H1 (cell line): ENCODE measurements at regions not wholly inside any gene's neighbourhood (a gene's known extent, or its start where the extent isn't known, plus 50 kb on each side); places are given as distances from the start of the nearest gene placed in this dataset.

Experiments
- CTCF ChIA-PET: fragments of 300-600 bp; sonication (Branson Sonifier 250); formaldehyde crosslinking; loops from one replicate; lab custom pipeline; 2021; ENCODE audit not compliant: partially characterized antibody; lab: Charles Lee
- POLR2A ChIA-PET: fragments of 300-600 bp; sonication (Branson Sonifier 250); formaldehyde crosslinking; loops from one replicate; lab custom pipeline; 2021; ENCODE audit warnings: inconsistent platforms; ENCODE audit not compliant: partially characterized antibody; lab: Charles Lee
- DNase-seq, 2 experiments: peaks; one replicate each; pipeline versions ENCODE4 v3.0.0 to v3.0.0-alpha.2; 2010 to 2022; ENCODE audit warnings: low spot score in 2 of 2, low read depth in 1 of 2, mixed read lengths in 1 of 2
- FAIRE-seq: peaks from 2 replicates; lab custom pipeline; 2011; peaks lifted over from hg19 to GRCh38; lab: Jason Lieb, UNC
- H2AFZ ChIP-seq: 2 replicates; pipeline ENCODE4 v1.8.1; 2012; ENCODE audit warnings: low read length, inconsistent platforms
- H2AK5ac ChIP-seq: 2 replicates; pipeline ENCODE4 v1.6.1; 2013; ENCODE audit warnings: low read depth, low read length
- H2BK120ac ChIP-seq: replicated peaks from 2 replicates; pipeline ENCODE3; 2013; ENCODE audit warnings: low read depth, low read length, inconsistent platforms
- H2BK12ac ChIP-seq: 2 replicates; pipeline ENCODE4 v1.6.1; 2013; ENCODE audit warnings: low read depth, low read length
- H2BK15ac ChIP-seq: 2 replicates; pipeline ENCODE4 v1.6.1; 2013; ENCODE audit warnings: low read length
- H2BK20ac ChIP-seq: 2 replicates; pipeline ENCODE4 v1.6.1; 2013; ENCODE audit warnings: low read length
- H2BK5ac ChIP-seq: 2 replicates; pipeline ENCODE4 v1.6.1; 2013; ENCODE audit warnings: low read depth, low read length
- H3K14ac ChIP-seq: 2 replicates; pipeline ENCODE4 v1.6.1; 2013; ENCODE audit warnings: inconsistent platforms; ENCODE audit not compliant: insufficient read length
- H3K18ac ChIP-seq: 2 replicates; pipeline ENCODE4 v1.6.1; 2013; ENCODE audit warnings: low read length; ENCODE audit errors: extremely low read depth
- H3K23ac ChIP-seq: 2 replicates; pipeline ENCODE4 v1.6.1; 2013; ENCODE audit warnings: inconsistent platforms; ENCODE audit not compliant: insufficient read length
- H3K23me2 ChIP-seq: 2 replicates; pipeline ENCODE4 v1.6.1; 2013; ENCODE audit warnings: low read depth, low read length
- H3K27ac ChIP-seq: 2 replicates; pipeline ENCODE4 v1.6.1; 2011; ENCODE audit warnings: low read depth, low read length, inconsistent platforms
- H3K27me3 ChIP-seq, 4 experiments: replicated peaks in 1 of 4; 1 replicate in 1 of 4; 2 replicates in 3 of 4; pipeline versions ENCODE4 v1.6.1 to v1.8.1; 2011 to 2013; ENCODE audit warnings: low read length in 3 of 4, mild to moderate bottlenecking in 3 of 4, inconsistent platforms in 2 of 4, mixed read lengths in 2 of 4, moderate library complexity in 1 of 4; ENCODE audit not compliant: control insufficient read depth in 3 of 4, insufficient read depth in 3 of 4; ENCODE audit errors: extremely low read depth in 1 of 4
- H3K36me3 ChIP-seq, 4 experiments: 2 replicates each; pipeline versions ENCODE4 v1.6.1 to v1.8.1; 2011 to 2013; ENCODE audit warnings: mild to moderate bottlenecking in 4 of 4, low read length in 3 of 4, moderate library complexity in 2 of 4, control low read depth in 1 of 4, inconsistent platforms in 1 of 4; ENCODE audit not compliant: insufficient read depth in 4 of 4, control insufficient read depth in 2 of 4
- H3K4ac ChIP-seq: replicated peaks from 2 replicates; pipeline ENCODE3; 2013; ENCODE audit warnings: low read length, low read depth, mixed read lengths, inconsistent platforms; ENCODE audit not compliant: insufficient read length
- H3K4me1 ChIP-seq, 4 experiments: replicated peaks in 1 of 4; 1 replicate in 1 of 4; 2 replicates in 3 of 4; pipeline versions ENCODE4 v1.6.1 to v1.8.1; 2011 to 2013; ENCODE audit warnings: low read length in 3 of 4, inconsistent platforms in 2 of 4, mixed read lengths in 1 of 4; ENCODE audit not compliant: insufficient read depth in 4 of 4, control insufficient read depth in 3 of 4
- H3K4me2 ChIP-seq, 2 experiments: 2 replicates each; pipeline versions ENCODE4 v1.6.1 to v1.8.1; 2011 to 2013; ENCODE audit warnings: low read depth in 2 of 2, low read length in 2 of 2, control low read depth in 1 of 2, inconsistent platforms in 1 of 2, mild to moderate bottlenecking in 1 of 2; ENCODE audit not compliant: insufficient read depth in 1 of 2
- H3K4me3 ChIP-seq, 4 experiments: fragments of 200-600, 300-600 bp in 1 of 4; sonication (generic), shearing (Covaris generic), sonication (Bioruptor Twin) in 1 of 4; 2 replicates each; pipeline versions ENCODE4 v1.5.1 to v1.8.1; 2011 to 2016; ENCODE audit warnings: low read length in 4 of 4, low read depth in 3 of 4, control low read depth in 2 of 4, inconsistent platforms in 2 of 4, mild to moderate bottlenecking in 2 of 4, mixed read lengths in 1 of 4, moderate library complexity in 1 of 4; ENCODE audit not compliant: insufficient read depth in 2 of 4; ENCODE audit errors: extremely low read depth in 1 of 4
- H3K56ac ChIP-seq: replicated peaks from 2 replicates; pipeline ENCODE3; 2013; ENCODE audit warnings: low read depth, mild to moderate bottlenecking, mixed read lengths, low read length, inconsistent platforms; ENCODE audit not compliant: insufficient read length
- H3K79me1 ChIP-seq: 2 replicates; pipeline ENCODE4 v1.6.1; 2013; ENCODE audit warnings: low read depth, low read length, control low read depth
- H3K79me2 ChIP-seq, 2 experiments: 2 replicates each; pipeline versions ENCODE4 v1.6.1 to v1.8.1; 2012 to 2013; ENCODE audit warnings: low read length in 2 of 2, mild to moderate bottlenecking in 2 of 2, inconsistent platforms in 1 of 2; ENCODE audit not compliant: insufficient read depth in 2 of 2, control insufficient read depth in 1 of 2
- H3K9ac ChIP-seq, 4 experiments: replicated peaks in 1 of 4; 1 replicate in 1 of 4; 2 replicates in 3 of 4; pipeline versions ENCODE4 v1.6.1 to v1.8.1; 2011 to 2013; ENCODE audit warnings: low read depth in 3 of 4, low read length in 3 of 4, control low read depth in 2 of 4, mild to moderate bottlenecking in 2 of 4, moderate library complexity in 2 of 4, inconsistent platforms in 1 of 4; ENCODE audit errors: extremely low read depth in 1 of 4
- H3K9me3 ChIP-seq, 2 experiments: 2 replicates each; pipeline versions ENCODE4 v1.6.1 to v1.8.1; 2012 to 2013; ENCODE audit warnings: mild to moderate bottlenecking in 2 of 2, moderate library complexity in 2 of 2, control low read depth in 1 of 2, inconsistent platforms in 1 of 2, low read depth in 1 of 2, low read length in 1 of 2, mixed read lengths in 1 of 2; ENCODE audit not compliant: insufficient read depth in 2 of 2
- H4K20me1 ChIP-seq, 2 experiments: replicated peaks in 1 of 2; 2 replicates each; pipeline versions ENCODE3 to v1.8.1; 2011 to 2013; ENCODE audit warnings: inconsistent platforms in 2 of 2, low read length in 2 of 2, mild to moderate bottlenecking in 1 of 2; ENCODE audit not compliant: insufficient read depth in 2 of 2, control insufficient read depth in 1 of 2
- H4K5ac ChIP-seq: 2 replicates; pipeline ENCODE4 v1.6.1; 2013; ENCODE audit warnings: low read length, low read depth, mixed read lengths, inconsistent platforms; ENCODE audit not compliant: insufficient read length
- H4K8ac ChIP-seq: 2 replicates; pipeline ENCODE4 v1.8.0; 2013; ENCODE audit warnings: mild to moderate bottlenecking, moderate library complexity, low read length, inconsistent platforms; ENCODE audit not compliant: insufficient read depth; ENCODE audit errors: extremely low read depth
- H4K91ac ChIP-seq: replicated peaks from 2 replicates; pipeline ENCODE3; 2013; ENCODE audit warnings: low read length, mixed read lengths, inconsistent platforms; ENCODE audit not compliant: insufficient read length
- ATF2 ChIP-seq: IDR thresholded peaks from 2 replicates; pipeline ENCODE4 v1.6.1; 2012; ENCODE audit warnings: low read length, inconsistent platforms
- BRCA1 ChIP-seq: IDR thresholded peaks from 2 replicates; pipeline ENCODE4 v1.6.1; 2012; ENCODE audit warnings: low read depth, low read length, improper control_type of control experiment
- CHD2 ChIP-seq: IDR thresholded peaks from 2 replicates; pipeline ENCODE4 v1.6.1; 2012; ENCODE audit warnings: low read length, improper control_type of control experiment
- E2F6 ChIP-seq: IDR thresholded peaks from 2 replicates; pipeline ENCODE4 v1.6.1; 2012; ENCODE audit warnings: inconsistent platforms
- EP300 ChIP-seq, 2 experiments: IDR thresholded peaks; 1 replicate in 1 of 2; 2 replicates in 1 of 2; pipeline ENCODE4 v1.6.1; 2011 to 2012; ENCODE audit warnings: low read depth in 2 of 2, low read length in 2 of 2, mild to moderate bottlenecking in 2 of 2, borderline replicate concordance in 1 of 2, inconsistent platforms in 1 of 2, moderate library complexity in 1 of 2
- POLR2AphosphoS5 ChIP-seq: IDR thresholded peaks from 2 replicates; pipeline ENCODE4 v1.6.1; 2011; ENCODE audit warnings: low read depth, low read length
- TAF1 ChIP-seq: IDR thresholded peaks from 2 replicates; pipeline ENCODE4 v1.6.1; 2011; ENCODE audit warnings: mild to moderate bottlenecking, low read depth, low read length
- YY1 ChIP-seq: IDR thresholded peaks from 2 replicates; pipeline ENCODE4 v1.6.1; 2011; ENCODE audit warnings: low read depth, mild to moderate bottlenecking, low read length
- WGBS, 2 experiments: shearing (Covaris generic) in 1 of 2; methylation state at CpG; one replicate each; pipeline versions ENCODE4 v1.1.6 to v1.1.7; 2013 to 2015; ENCODE audit warnings: low lambda C conversion rate in 2 of 2, mixed read lengths in 2 of 2, inconsistent platforms in 1 of 2, low coverage in 1 of 2, missing lambda C conversion rate in 1 of 2; ENCODE audit not compliant: insufficient replicate concordance in 2 of 2, insufficient coverage in 1 of 2, insufficient read length in 1 of 2; ENCODE audit errors: extremely low coverage in 1 of 2, missing lambda C conversion rate in 1 of 2; 5-methylcytosine and 5-hydroxymethylcytosine counted together

DNA sequence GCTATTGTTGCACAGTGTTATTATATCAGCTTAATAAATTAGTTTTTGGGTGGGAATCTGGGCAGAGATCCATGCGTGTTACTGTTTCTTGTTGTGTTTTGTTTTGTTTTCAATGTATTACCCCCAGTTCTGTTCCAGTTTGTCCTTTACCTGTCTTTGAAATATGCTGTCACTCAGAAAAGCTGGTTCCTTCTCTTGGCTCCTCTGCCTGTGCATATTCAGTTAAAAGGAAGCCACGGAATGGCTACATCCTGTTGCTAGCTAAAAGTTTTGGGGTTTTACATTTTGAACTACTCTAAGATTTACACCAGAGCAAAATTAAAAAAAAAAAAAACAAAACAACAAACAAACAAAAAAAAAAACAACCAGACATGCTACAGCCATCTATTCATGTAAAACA lies 374.9 kb upstream of the RORB start:
- H3K9ac ChIP-seq: no peak overlapping the region
- H3K79me2 ChIP-seq: no peaks in the 10 kb centered on the region
- no peaks in the 10 kb centered on the region; a peak in 3 of 7 replicates for H3K27me3 ChIP-seq
- no peak overlapping the region for H3K14ac ChIP-seq
- no peaks in the 10 kb centered on the region for H3K79me1 ChIP-seq
- H2BK120ac ChIP-seq: no peak overlapping the region
- no peak overlapping the region for H2BK20ac ChIP-seq
- H2BK12ac ChIP-seq: no peak overlapping the region
- POLR2A ChIA-PET: interaction anchor here (0.7 to 1.7 kb wide), 6 partner anchors 8 to 22 kb away, joined by 3 to 7 read pairs (median 4); no protein-coding TSS in a partner anchor
- H2AK5ac ChIP-seq: no peak overlapping the region
- no peak overlapping the region for H3K4me3 ChIP-seq
- no peak overlapping the region for H3K18ac ChIP-seq
- FAIRE-seq (no peak), DNase-seq (no peak)
- TF ChIP-seq YY1 (no peak), CHD2 (no peak), E2F6 (no peak), EP300 (IDR thresholded peaks at IDR 0.05; ENCODE audit: borderline replicate concordance in 1 of 2, low read depth in 2 of 2, low read length in 2 of 2) (no peak), ATF2 (no peak), POLR2AphosphoS5 (no peak), TAF1 (no peak), BRCA1 (no peak)
- H4K5ac ChIP-seq: no peak overlapping the region
- no peak overlapping the region for H3K23ac ChIP-seq
- no peaks in the 10 kb centered on the region for H3K23me2 ChIP-seq
- no peak overlapping the region for H4K8ac ChIP-seq
- no peaks in the 10 kb centered on the region for H4K20me1 ChIP-seq
- H3K9me3 ChIP-seq: no peaks in the 10 kb centered on the region
- no peaks in the 10 kb centered on the region for H3K36me3 ChIP-seq
- no peak overlapping the region for H2BK5ac ChIP-seq
- peaks cover 0 to 2% (median 0%) of the 10 kb centered on the region in 4 experiments; a peak in 2 of 7 replicates for H3K4me1 ChIP-seq
- H3K4ac ChIP-seq: no peak overlapping the region
- H4K91ac ChIP-seq: no peak overlapping the region
- no peak overlapping the region for H3K27ac ChIP-seq
- CTCF ChIA-PET: interaction anchor here (0.8 to 2.0 kb wide), 2 partner anchors 10 to 160 kb away, joined by 3 to 12 read pairs; no protein-coding TSS in a partner anchor
- no peak overlapping the region for H2BK15ac ChIP-seq
- H3K56ac ChIP-seq: no peak overlapping the region
- WGBS, 2 experiments: 89% methylated on average over 2 of the region's 2 CpGs; no CpG with 5 or more reads in 1 of the 2 experiments
- H3K4me2 ChIP-seq: no peak overlapping the region
- no peak overlapping the region for H2AFZ ChIP-seq
